Right cardiac atrium (tissue), 5 donors: ENCODE measurements at regions not wholly inside any gene's neighbourhood (a gene's known extent, or its start where the extent isn't known, plus 50 kb on each side); places are given as distances from the start of the nearest gene placed in this dataset.
"Not testable (repeated sequence)": the region's sequence is repeated elsewhere in the genome, so short reads cannot be mapped to it uniquely, and the experiment has no call there.

Experiments
- ATAC-seq, 2 donors: fragments of 200-7000 bp; cut with Tn5 transposase; one replicate each; pipeline versions ENCODE4 v1.8.0 to v1.9.1; 2020; ENCODE audit warnings: moderate library complexity in 2 of 2, mild to moderate bottlenecking in 1 of 2
- DNase-seq, 3 donors: peaks; one replicate each; pipeline ENCODE4 v3.0.0-alpha.2; 2020
- H3K27ac ChIP-seq: one replicate; pipeline ENCODE4 v1.5.1; 2013; ENCODE audit warnings: mild to moderate bottlenecking, low read length, control low read depth, moderate library complexity
- H3K27me3 ChIP-seq: one replicate; pipeline ENCODE4 v1.6.1; 2013; ENCODE audit not compliant: control insufficient read depth, insufficient read depth
- H3K4me1 ChIP-seq: one replicate; pipeline ENCODE4 v1.6.1; 2013; ENCODE audit warnings: low read length; ENCODE audit not compliant: control insufficient read depth, insufficient read depth
- H3K4me3 ChIP-seq: one replicate; pipeline ENCODE4 v1.5.1; 2013; ENCODE audit warnings: low read length, control low read depth
- H3K9me3 ChIP-seq: one replicate; pipeline ENCODE4 v1.6.1; 2013; ENCODE audit warnings: low read length; ENCODE audit not compliant: control insufficient read depth
- WGBS: extraction: QIAGEN DNeasy Blood & Tissue Kit; methylation state at CpG from one replicate; pipeline ENCODE4 v1.1.7; 2013; 5-methylcytosine and 5-hydroxymethylcytosine counted together
- intact Hi-C, 4 donors: fragments of 100-400 bp; cut with DNase I; formaldehyde crosslinking; loops; one replicate each; pipeline versions ENCODE4 v1.11.0 to v1.14.0; 2022 to 2023
- donor health status: healthy with polysubstance abuse.
- donor health status: DM: no; HTN: yes; CAD: no.
- donor health status: DM: no; HTN: no; CAD: no.
- donor health status: DM: no; HTN: yes; CAD: no; lungs with severe emphysema.
- donor health status: DM: yes; HTN: yes; CAD: no.

- intact Hi-C loops: no loop called here
- Histone ChIP-seq H3K9me3 (no peaks in the 10 kb centered on the region), H3K4me1 (no peaks in the 10 kb centered on the region), H3K27me3 (no peaks in the 10 kb centered on the region), H3K4me3 (no peak overlapping the region), H3K27ac (no peak overlapping the region)
- no peak for DNase-seq
- no peak for ATAC-seq
These were observed 275.2 kb upstream of the PCDH9 start for GRCh38 chr13:67505376-67505775.

- 72% methylated on average over 3 of the region's 3 CpGs for WGBS
- no peak for DNase-seq
These were observed 268.8 kb upstream of the PCDH9 start for GRCh38 chr13:67498948-67499347.

GRCh38 chr13:67493835-67494234 is 263.7 kb upstream of the PCDH9 start:
- no peak for ATAC-seq
- Histone ChIP-seq H3K9me3 (no peaks in the 10 kb centered on the region), H3K4me1 (no peaks in the 10 kb centered on the region), H3K4me3 (no peak overlapping the region), H3K27me3 (no peaks in the 10 kb centered on the region), H3K27ac (no peak overlapping the region)
- intact Hi-C loops: no loop called here
- DNase-seq: no peak
- 25% methylated on average over 1 of the region's 1 CpG for WGBS

More at GRCh38 chr13:67498948-67499347, 268.8 kb upstream of the PCDH9 start:
- Histone ChIP-seq H3K4me3 (no peak overlapping the region), H3K4me1 (no peaks in the 10 kb centered on the region), H3K9me3 (no peaks in the 10 kb centered on the region), H3K27ac (no peak overlapping the region), H3K27me3 (no peaks in the 10 kb centered on the region)
- intact Hi-C loops: no loop called here
- no peak for ATAC-seq

GRCh38 chr13:67489016-67489415 is 258.9 kb upstream of the PCDH9 start:
- Histone ChIP-seq H3K9me3 (no peaks in the 10 kb centered on the region), H3K4me3 (no peak overlapping the region), H3K4me1 (no peaks in the 10 kb centered on the region), H3K27ac (no peak overlapping the region), H3K27me3 (no peaks in the 10 kb centered on the region)
- 70% methylated on average over 2 of the region's 2 CpGs for WGBS
- intact Hi-C loops: no loop called here
- ATAC-seq (no peak), DNase-seq (no peak)

- H3K27me3 ChIP-seq: no peaks in the 10 kb centered on the region
- 89% methylated on average over 1 of the region's 1 CpG for WGBS
- DNase-seq (no peak), ATAC-seq (no peak)
- intact Hi-C loops: no loop called here
- H3K9me3 ChIP-seq: no peaks in the 10 kb centered on the region
- H3K27ac ChIP-seq: no peak overlapping the region
- no peak overlapping the region for H3K4me3 ChIP-seq
- no peaks in the 10 kb centered on the region for H3K4me1 ChIP-seq
These were observed 251.3 kb upstream of the PCDH9 start for GRCh38 chr13:67481445-67481844.

GRCh38 chr13:67474115-67474514 is 244.0 kb upstream of the PCDH9 start:
- Histone ChIP-seq H3K4me3 (no peak overlapping the region), H3K27ac (no peak overlapping the region), H3K4me1 (no peaks in the 10 kb centered on the region), H3K27me3 (no peaks in the 10 kb centered on the region), H3K9me3 (no peaks in the 10 kb centered on the region)
- no peak for DNase-seq
- intact Hi-C loops: no loop called here
- 90% methylated on average over 3 of the region's 3 CpGs for WGBS
- no peak for ATAC-seq

GRCh38 chr13:67469623-67470022 is 239.5 kb upstream of the PCDH9 start:
- WGBS: 79% methylated on average over 3 of the region's 3 CpGs
- DNase-seq (no peak), ATAC-seq (no peak)
- Histone ChIP-seq H3K27ac (no peak overlapping the region), H3K4me3 (no peak overlapping the region), H3K27me3 (no peaks in the 10 kb centered on the region), H3K9me3 (no peaks in the 10 kb centered on the region), H3K4me1 (no peaks in the 10 kb centered on the region)
- intact Hi-C loops: no loop called here

- H3K27me3 ChIP-seq: no peaks in the 10 kb centered on the region
- intact Hi-C loops: no loop called here
- no peaks in the 10 kb centered on the region for H3K4me1 ChIP-seq
- DNase-seq (peak in 1 of 3 donors; percentile 4), ATAC-seq (no peak)
- no peaks in the 10 kb centered on the region for H3K9me3 ChIP-seq
- no peak overlapping the region for H3K27ac ChIP-seq
- 85% methylated on average over 8 of the region's 8 CpGs for WGBS
- no peak overlapping the region for H3K4me3 ChIP-seq
These were observed 236.4 kb upstream of the PCDH9 start for GRCh38 chr13:67466569-67466968.

- Histone ChIP-seq H3K4me3 (no peak overlapping the region), H3K9me3 (no peaks in the 10 kb centered on the region), H3K4me1 (no peaks in the 10 kb centered on the region), H3K27ac (no peak overlapping the region), H3K27me3 (no peaks in the 10 kb centered on the region)
- WGBS: 19% methylated on average over 4 of the region's 4 CpGs
- intact Hi-C loops: no loop called here
- peak; percentile 44 to 62 for ATAC-seq
- DNase-seq: no peak
These were observed 234.0 kb upstream of the PCDH9 start for GRCh38 chr13:67464154-67464553.

- intact Hi-C loops: no loop called here
- WGBS: 96% methylated on average over 1 of the region's 1 CpG
- Histone ChIP-seq H3K27ac (no peak overlapping the region), H3K4me1 (no peaks in the 10 kb centered on the region), H3K27me3 (no peaks in the 10 kb centered on the region), H3K9me3 (no peaks in the 10 kb centered on the region), H3K4me3 (no peak overlapping the region)
- no peak for DNase-seq
- no peak for ATAC-seq
These were observed 232.0 kb upstream of the PCDH9 start for GRCh38 chr13:67462098-67462497.

- ATAC-seq, intact Hi-C loops, DNase-seq, H3K4me1 ChIP-seq, H3K9me3 ChIP-seq, H3K4me3 ChIP-seq, H3K27me3 ChIP-seq, H3K27ac ChIP-seq: not testable (repeated sequence)
- 88% methylated on average over 8 of the region's 8 CpGs for WGBS
These were observed 222.4 kb upstream of the PCDH9 start for GRCh38 chr13:67452526-67452925.

- 85% methylated on average over 5 of the region's 5 CpGs for WGBS
These were observed 215.3 kb upstream of the PCDH9 start for GRCh38 chr13:67445436-67445835.

More at GRCh38 chr13:67445436-67445835, 215.3 kb upstream of the PCDH9 start:
- intact Hi-C loops: no loop called here
- H3K9me3 ChIP-seq: no peaks in the 10 kb centered on the region
- DNase-seq (no peak), ATAC-seq (no peak)
- H3K4me3 ChIP-seq: no peak overlapping the region
- H3K27ac ChIP-seq: no peak overlapping the region
- no peaks in the 10 kb centered on the region for H3K27me3 ChIP-seq
- H3K4me1 ChIP-seq: no peaks in the 10 kb centered on the region
